Vagina (tissue), 2 donors: ENCODE measurements at regions not wholly inside any gene's neighbourhood (a gene's known extent, or its start where the extent isn't known, plus 50 kb on each side); places are given as distances from the start of the nearest gene placed in this dataset.

Source experiments
- DNase-seq, 2 donors: peaks; one replicate each; pipeline ENCODE4 v3.0.0-alpha.2; 2017; ENCODE audit errors: extremely low spot score in 2 of 2
- H3K27ac ChIP-seq: fragments of 200-600 bp; sonication (generic); one replicate; pipeline ENCODE4 v1.5.1; 2019
- H3K27me3 ChIP-seq: fragments of 200-600 bp; sonication (generic); one replicate; pipeline ENCODE4 v1.5.1; 2019
- H3K36me3 ChIP-seq, 2 donors: fragments of 200-600 bp; sonication (generic); one replicate each; pipeline ENCODE4 v1.5.1; 2017 to 2019
- H3K4me1 ChIP-seq: fragments of 200-600 bp; sonication (generic); one replicate; pipeline ENCODE4 v1.5.1; 2019
- H3K4me3 ChIP-seq, 2 donors: fragments of 200-600 bp; sonication (generic); 1 replicate in 1 of 2; 2 replicates in 1 of 2; pipeline ENCODE4 v1.5.1; 2016 to 2019
- H3K9me3 ChIP-seq: fragments of 200-600 bp; sonication (generic); one replicate; pipeline ENCODE4 v1.5.1; 2019
- POLR2A ChIP-seq, 2 donors: fragments of 450-650 bp; IDR thresholded peaks; one replicate each; pipeline ENCODE4 v1.6.1; 2017; ENCODE audit warnings: antibody characterized with exemption in 2 of 2, mild to moderate bottlenecking in 2 of 2, moderate library complexity in 2 of 2
- POLR2AphosphoS5 ChIP-seq, 2 donors: sonication (generic); formaldehyde crosslinking; IDR thresholded peaks; one replicate each; pipeline ENCODE4 v1.9.0; 2017; ENCODE audit warnings: antibody characterized with exemption in 2 of 2, mild to moderate bottlenecking in 2 of 2, low read depth in 1 of 2; ENCODE audit not compliant: insufficient read depth in 1 of 2
- intact Hi-C: fragments of 100-400 bp; cut with DNase I; formaldehyde crosslinking; loops from one replicate; pipeline ENCODE4 v1.15.1; 2023
- TF ChIP-seq, protein P1 (sequence below), 3 experiments: fragments of 450-650 bp in 2 of 3; fragments of 200-600 bp in 1 of 3; sonication (generic) in 1 of 3; IDR thresholded peaks; one replicate each; pipeline ENCODE4 v1.5.1; 2017 to 2019; ENCODE audit warnings: antibody characterized with exemption in 3 of 3, mild to moderate bottlenecking in 2 of 3, moderate library complexity in 2 of 3

DNA sequence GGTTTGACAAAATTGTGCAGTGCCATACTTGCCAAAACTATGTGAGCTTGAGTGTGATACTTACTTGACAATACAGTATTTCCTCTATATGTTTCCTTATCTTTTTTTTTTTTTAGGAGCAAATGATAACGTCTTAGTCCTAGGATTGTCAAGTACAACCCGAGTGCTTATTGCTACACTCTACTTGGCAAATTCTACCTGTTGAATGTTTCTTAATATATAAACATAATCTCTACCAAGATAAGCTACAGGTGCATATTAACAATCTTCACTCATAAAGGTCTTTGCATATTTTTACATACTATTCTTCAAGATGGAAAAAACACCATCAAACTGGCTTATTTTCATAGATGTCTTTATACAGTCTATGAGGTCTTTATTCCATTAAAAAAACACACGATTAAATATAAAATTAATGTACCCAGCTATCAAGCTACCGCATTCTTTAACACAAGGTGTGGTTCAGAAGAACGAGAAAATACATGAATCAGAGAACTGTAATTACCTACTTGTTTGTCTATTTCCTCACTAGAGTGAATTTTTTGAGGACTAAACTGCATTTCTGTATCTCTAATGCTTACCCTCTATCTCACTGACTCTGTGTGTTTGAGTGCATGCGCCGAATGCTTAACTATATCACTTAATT lies 76.1 kb upstream of the PDSS1 start:
- no peak for DNase-seq
- Histone ChIP-seq H3K27ac (no peak overlapping the region), H3K36me3 (no peaks in the 10 kb centered on the region), H3K4me1 (no peaks in the 10 kb centered on the region), H3K27me3 (no peaks in the 10 kb centered on the region), H3K4me3 (no peak overlapping the region), H3K9me3 (no peaks in the 10 kb centered on the region)
- intact Hi-C loops, result no loop called here
- TF ChIP-seq, protein P1, sequence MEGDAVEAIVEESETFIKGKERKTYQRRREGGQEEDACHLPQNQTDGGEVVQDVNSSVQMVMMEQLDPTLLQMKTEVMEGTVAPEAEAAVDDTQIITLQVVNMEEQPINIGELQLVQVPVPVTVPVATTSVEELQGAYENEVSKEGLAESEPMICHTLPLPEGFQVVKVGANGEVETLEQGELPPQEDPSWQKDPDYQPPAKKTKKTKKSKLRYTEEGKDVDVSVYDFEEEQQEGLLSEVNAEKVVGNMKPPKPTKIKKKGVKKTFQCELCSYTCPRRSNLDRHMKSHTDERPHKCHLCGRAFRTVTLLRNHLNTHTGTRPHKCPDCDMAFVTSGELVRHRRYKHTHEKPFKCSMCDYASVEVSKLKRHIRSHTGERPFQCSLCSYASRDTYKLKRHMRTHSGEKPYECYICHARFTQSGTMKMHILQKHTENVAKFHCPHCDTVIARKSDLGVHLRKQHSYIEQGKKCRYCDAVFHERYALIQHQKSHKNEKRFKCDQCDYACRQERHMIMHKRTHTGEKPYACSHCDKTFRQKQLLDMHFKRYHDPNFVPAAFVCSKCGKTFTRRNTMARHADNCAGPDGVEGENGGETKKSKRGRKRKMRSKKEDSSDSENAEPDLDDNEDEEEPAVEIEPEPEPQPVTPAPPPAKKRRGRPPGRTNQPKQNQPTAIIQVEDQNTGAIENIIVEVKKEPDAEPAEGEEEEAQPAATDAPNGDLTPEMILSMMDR (IDR thresholded peaks at IDR 0.05), result no peak
- TF ChIP-seq POLR2A (IDR thresholded peaks at IDR 0.05), result no peak
- no peak for TF ChIP-seq POLR2AphosphoS5 (IDR thresholded peaks at IDR 0.05; ENCODE audit: insufficient read depth in 1 of 2, low read depth in 1 of 2)

- peak overlapping the region; percentile 19 to 30 for H3K4me3 ChIP-seq
- H3K4me1 ChIP-seq, result no peaks in the 10 kb centered on the region
- DNase-seq, result no peak
- H3K36me3 ChIP-seq, result no peaks in the 10 kb centered on the region
- no peak for TF ChIP-seq POLR2A (IDR thresholded peaks at IDR 0.05)
- TF ChIP-seq, protein P1 (IDR thresholded peaks at IDR 0.05), result no peak
- no peak for TF ChIP-seq POLR2AphosphoS5 (IDR thresholded peaks at IDR 0.05; ENCODE audit: insufficient read depth in 1 of 2, low read depth in 1 of 2)
- intact Hi-C loops, result no loop called here
- no peaks in the 10 kb centered on the region for H3K27me3 ChIP-seq
- no peaks in the 10 kb centered on the region for H3K9me3 ChIP-seq
- no peak overlapping the region for H3K27ac ChIP-seq
Observed at GRCh38 chr10:26621889-26622711, 75.4 kb upstream of the PDSS1 start.

DNA sequence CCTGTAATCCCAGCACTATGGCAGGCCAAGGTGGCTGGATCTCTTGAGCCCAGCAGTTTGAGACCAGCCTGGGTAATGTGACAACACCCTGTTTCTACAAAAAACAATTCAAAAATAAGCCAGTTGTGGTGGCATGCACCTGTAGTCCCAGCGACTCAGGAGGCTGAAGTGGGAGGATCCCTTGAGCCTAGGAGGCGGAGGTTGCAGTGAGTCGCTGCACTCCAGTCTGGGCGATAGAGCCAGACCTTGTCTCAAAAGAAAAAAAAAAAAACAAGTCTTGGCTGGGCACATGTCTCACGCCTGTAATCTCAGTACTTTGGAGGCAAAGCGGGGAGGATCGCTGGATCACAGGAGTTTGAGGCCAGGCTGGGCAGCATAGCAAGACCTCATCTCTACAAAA lies 74.6 kb upstream of the PDSS1 start:
- H3K36me3 ChIP-seq, result no peaks in the 10 kb centered on the region
- TF ChIP-seq POLR2AphosphoS5 (IDR thresholded peaks at IDR 0.05; ENCODE audit: insufficient read depth in 1 of 2, low read depth in 1 of 2), result no peak
- TF ChIP-seq, protein P1 (IDR thresholded peaks at IDR 0.05), result no peak
- no peak for TF ChIP-seq POLR2A (IDR thresholded peaks at IDR 0.05)
- no peak overlapping the region for H3K4me3 ChIP-seq
- intact Hi-C loops, result no loop called here
- no peaks in the 10 kb centered on the region for H3K27me3 ChIP-seq
- no peaks in the 10 kb centered on the region for H3K4me1 ChIP-seq
- no peaks in the 10 kb centered on the region for H3K9me3 ChIP-seq
- no peak overlapping the region for H3K27ac ChIP-seq
- no peak for DNase-seq

DNA sequence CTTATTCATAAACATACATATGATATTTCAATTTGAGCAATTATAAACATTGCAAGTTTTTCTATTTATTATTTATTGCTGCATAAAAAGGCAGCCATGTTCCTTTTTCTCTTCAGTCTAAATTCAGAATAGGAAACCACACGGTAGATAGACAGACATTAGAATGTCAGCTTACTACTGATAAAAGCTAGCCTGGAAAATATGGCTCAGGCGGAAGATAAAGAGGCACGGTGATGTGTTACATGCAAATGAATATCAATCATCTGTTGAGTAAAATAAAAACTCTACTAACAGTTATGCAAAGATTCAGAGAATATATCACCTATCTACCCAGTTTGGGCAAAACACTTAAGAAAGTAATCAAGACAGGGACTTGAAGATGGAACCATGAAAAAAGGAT lies 73.5 kb upstream of the PDSS1 start:
- intact Hi-C loops, result no loop called here
- Histone ChIP-seq H3K4me1 (no peaks in the 10 kb centered on the region), H3K27me3 (no peaks in the 10 kb centered on the region), H3K27ac (no peak overlapping the region), H3K36me3 (no peaks in the 10 kb centered on the region), H3K4me3 (no peak overlapping the region), H3K9me3 (no peaks in the 10 kb centered on the region)
- no peak for DNase-seq
- TF ChIP-seq POLR2AphosphoS5 (IDR thresholded peaks at IDR 0.05; ENCODE audit: insufficient read depth in 1 of 2, low read depth in 1 of 2), result no peak
- TF ChIP-seq POLR2A (IDR thresholded peaks at IDR 0.05), result no peak
- TF ChIP-seq, protein P1 (IDR thresholded peaks at IDR 0.05), result no peak

GRCh38 chr10:26626066-26626465 lies 71.4 kb upstream of the PDSS1 start:
- Histone ChIP-seq H3K4me3 (no peak overlapping the region), H3K36me3 (no peaks in the 10 kb centered on the region), H3K9me3 (no peaks in the 10 kb centered on the region), H3K27ac (no peak overlapping the region), H3K27me3 (no peaks in the 10 kb centered on the region), H3K4me1 (no peaks in the 10 kb centered on the region)
- no peak for TF ChIP-seq POLR2AphosphoS5 (IDR thresholded peaks at IDR 0.05; ENCODE audit: insufficient read depth in 1 of 2, low read depth in 1 of 2)
- TF ChIP-seq, protein P1 (IDR thresholded peaks at IDR 0.05), result no peak
- TF ChIP-seq POLR2A (IDR thresholded peaks at IDR 0.05), result no peak
- no peak for DNase-seq
- intact Hi-C loops, result no loop called here
